Caco-2 (cell line): ENCODE measurements at regions not wholly inside any gene's neighbourhood (a gene's known extent, or its start where the extent isn't known, plus 50 kb on each side); places are given as distances from the start of the nearest gene placed in this dataset.

Source experiments
- BruUV-seq: library from RNA; stranded (reverse); fragments of 400-500 nt; replicated peaks from 2 replicates; lab custom pipeline; 2021; lab: Mats Ljungman, UMichigan
- CTCF ChIA-PET: fragments of 300-600 bp; sonication (Branson Sonifier 250); formaldehyde crosslinking; loops from one replicate; lab custom pipeline; 2022; ENCODE audit warnings: antibody characterized with exemption; lab: Charles Lee
- POLR2A ChIA-PET: fragments of 300-600 bp; sonication (Branson Sonifier 250); formaldehyde crosslinking; loops from one replicate; lab custom pipeline; 2022; ENCODE audit warnings: antibody characterized with exemption; lab: Charles Lee
- DNase-seq, 2 experiments: peaks; one replicate each; pipeline versions ENCODE4 v3.0.0 to v3.0.0-alpha.2; 2020 to 2022
- H3K27me3 ChIP-seq: replicated peaks from 2 replicates; pipeline ENCODE4 v1.6.0; 2011; ENCODE audit warnings: low read length; ENCODE audit not compliant: control insufficient read depth, insufficient read depth
- H3K36me3 ChIP-seq: 2 replicates; pipeline ENCODE4 v1.5.1; 2011; ENCODE audit warnings: low read length; ENCODE audit not compliant: control insufficient read depth, insufficient read depth
- H3K4me1 ChIP-seq: fragments of 250-450 bp; sonication (Bioruptor Pico); 2 replicates; pipeline ENCODE4 v1.5.1; 2020; ENCODE audit warnings: mild to moderate bottlenecking
- H3K4me3 ChIP-seq: 2 replicates; pipeline ENCODE4 v1.5.1; 2011; ENCODE audit warnings: low read depth, mild to moderate bottlenecking, control low read depth, low read length
- H3K9me3 ChIP-seq: fragments of 250-450 bp; sonication (Bioruptor Pico); 2 replicates; pipeline ENCODE4 v1.5.1; 2020; ENCODE audit warnings: mild to moderate bottlenecking, moderate library complexity
- H3K27ac Mint-ChIP-seq: one replicate; pipeline ENCODE4 v1.8.0; 2022; ENCODE audit warnings: mixed read lengths; ENCODE audit not compliant: unreplicated experiment
- H3K27me3 Mint-ChIP-seq: one replicate; pipeline ENCODE4 v1.8.0; 2022; ENCODE audit warnings: mixed read lengths; ENCODE audit not compliant: insufficient read depth, unreplicated experiment
- H3K36me3 Mint-ChIP-seq: one replicate; pipeline ENCODE4 v1.8.0; 2022; ENCODE audit warnings: mild to moderate bottlenecking, mixed read lengths; ENCODE audit not compliant: insufficient read depth, unreplicated experiment
- H3K4me1 Mint-ChIP-seq: one replicate; pipeline ENCODE4 v1.8.0; 2022; ENCODE audit warnings: low read depth, mixed read lengths; ENCODE audit not compliant: unreplicated experiment
- H3K4me3 Mint-ChIP-seq: one replicate; pipeline ENCODE4 v1.8.0; 2022; ENCODE audit warnings: mild to moderate bottlenecking, moderate library complexity, mixed read lengths; ENCODE audit not compliant: unreplicated experiment
- H3K9me3 Mint-ChIP-seq: one replicate; pipeline ENCODE4 v1.8.0; 2022; ENCODE audit warnings: mixed read lengths; ENCODE audit not compliant: unreplicated experiment
- intact Hi-C: fragments of 100-400 bp; cut with micrococcal nuclease; formaldehyde crosslinking; loops from one replicate; pipeline ENCODE4 v1.10.0; 2022; ENCODE audit not compliant: unreplicated experiment
- TF ChIP-seq, protein P1 (sequence below), 2 experiments: fragments of 200-600 bp in 1 of 2; IDR thresholded peaks; 1 replicate in 1 of 2; 2 replicates in 1 of 2; pipeline versions ENCODE4 v1.5.1 to v1.8.0; 2011 to 2022; ENCODE audit warnings: antibody characterized with exemption in 1 of 2, control low read depth in 1 of 2, inconsistent platforms in 1 of 2, low read depth in 1 of 2, low read length in 1 of 2, mild to moderate bottlenecking in 1 of 2, moderate library complexity in 1 of 2; ENCODE audit not compliant: insufficient read depth in 1 of 2, severe bottlenecking in 1 of 2, unreplicated experiment in 1 of 2

DNA sequence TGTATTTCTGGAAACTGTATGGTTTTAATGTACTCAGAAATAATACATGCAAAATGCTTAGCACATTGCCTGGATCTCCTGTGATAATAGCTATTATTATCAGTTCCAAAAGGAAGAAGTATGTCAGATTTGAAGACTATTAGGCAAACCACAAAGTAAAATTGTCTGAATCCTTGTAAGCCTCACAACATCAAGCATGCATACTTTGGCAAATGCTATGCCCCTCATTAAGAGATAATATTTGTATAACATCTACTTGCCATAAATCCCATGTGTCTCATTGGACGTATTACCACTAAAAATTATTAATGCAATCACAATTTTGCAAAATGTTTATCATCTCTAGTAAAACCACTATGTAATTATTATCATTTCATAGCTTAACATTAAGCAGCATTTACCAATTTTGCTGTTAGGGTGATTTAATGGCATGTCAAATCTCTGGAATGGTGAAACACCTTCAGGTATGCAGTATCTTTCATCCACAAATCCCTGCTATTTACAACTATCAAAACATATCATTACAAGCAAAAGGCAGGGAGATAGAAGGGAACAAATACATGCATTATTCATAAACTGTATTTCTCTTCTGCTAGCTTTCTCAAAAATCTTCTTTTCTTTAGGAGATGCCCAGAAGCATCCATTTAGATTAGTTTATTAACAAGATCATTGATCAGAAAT, 974.6 kb upstream of the RAG2 start:
- no peak overlapping the region for H3K4me3 Mint-ChIP-seq
- ChIA-PET CTCF (no interaction called here), POLR2A (no interaction called here)
- Histone ChIP-seq H3K36me3 (no peaks in the 10 kb centered on the region), H3K4me3 (no peak overlapping the region), H3K4me1 (no peaks in the 10 kb centered on the region), H3K27me3 (no peaks in the 10 kb centered on the region), H3K9me3 (no peaks in the 10 kb centered on the region; the same call in 1 of the 2 replicates)
- TF ChIP-seq, protein P1, sequence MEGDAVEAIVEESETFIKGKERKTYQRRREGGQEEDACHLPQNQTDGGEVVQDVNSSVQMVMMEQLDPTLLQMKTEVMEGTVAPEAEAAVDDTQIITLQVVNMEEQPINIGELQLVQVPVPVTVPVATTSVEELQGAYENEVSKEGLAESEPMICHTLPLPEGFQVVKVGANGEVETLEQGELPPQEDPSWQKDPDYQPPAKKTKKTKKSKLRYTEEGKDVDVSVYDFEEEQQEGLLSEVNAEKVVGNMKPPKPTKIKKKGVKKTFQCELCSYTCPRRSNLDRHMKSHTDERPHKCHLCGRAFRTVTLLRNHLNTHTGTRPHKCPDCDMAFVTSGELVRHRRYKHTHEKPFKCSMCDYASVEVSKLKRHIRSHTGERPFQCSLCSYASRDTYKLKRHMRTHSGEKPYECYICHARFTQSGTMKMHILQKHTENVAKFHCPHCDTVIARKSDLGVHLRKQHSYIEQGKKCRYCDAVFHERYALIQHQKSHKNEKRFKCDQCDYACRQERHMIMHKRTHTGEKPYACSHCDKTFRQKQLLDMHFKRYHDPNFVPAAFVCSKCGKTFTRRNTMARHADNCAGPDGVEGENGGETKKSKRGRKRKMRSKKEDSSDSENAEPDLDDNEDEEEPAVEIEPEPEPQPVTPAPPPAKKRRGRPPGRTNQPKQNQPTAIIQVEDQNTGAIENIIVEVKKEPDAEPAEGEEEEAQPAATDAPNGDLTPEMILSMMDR (IDR thresholded peaks at IDR 0.05; ENCODE audit: insufficient read depth in 1 of 2, low read depth in 1 of 2, low read length in 1 of 2, severe bottlenecking in 1 of 2, unreplicated experiment in 1 of 2): no peak
- H3K4me1 Mint-ChIP-seq: no peaks in the 10 kb centered on the region
- H3K36me3 Mint-ChIP-seq: peaks cover 6% of the 10 kb centered on the region
- BruUV-seq: no TSS peak
- H3K9me3 Mint-ChIP-seq: peaks cover 22% of the 10 kb centered on the region
- H3K27me3 Mint-ChIP-seq: no peaks in the 10 kb centered on the region
- H3K27ac Mint-ChIP-seq: no peak overlapping the region
- DNase-seq: no peak
- intact Hi-C loops: no loop called here

- ChIA-PET POLR2A (no interaction called here), CTCF (no interaction called here)
- no TSS peak for BruUV-seq
- Histone ChIP-seq H3K36me3 (no peaks in the 10 kb centered on the region), H3K9me3 (no peaks in the 10 kb centered on the region; the same call in 1 of the 2 replicates), H3K4me3 (no peak overlapping the region), H3K4me1 (no peaks in the 10 kb centered on the region), H3K27me3 (no peaks in the 10 kb centered on the region)
- no peaks in the 10 kb centered on the region for H3K27me3 Mint-ChIP-seq
- TF ChIP-seq, protein P1 (IDR thresholded peaks at IDR 0.05; ENCODE audit: insufficient read depth in 1 of 2, low read depth in 1 of 2, low read length in 1 of 2, severe bottlenecking in 1 of 2, unreplicated experiment in 1 of 2): no peak
- H3K27ac Mint-ChIP-seq: no peak overlapping the region
- no peak overlapping the region for H3K4me3 Mint-ChIP-seq
- peaks cover 6% of the 10 kb centered on the region for H3K36me3 Mint-ChIP-seq
- DNase-seq: no peak
- H3K4me1 Mint-ChIP-seq: no peaks in the 10 kb centered on the region
- H3K9me3 Mint-ChIP-seq: peaks cover 22% of the 10 kb centered on the region
- intact Hi-C loops: no loop called here
Observed at GRCh38 chr11:37571246-37571645, 973.2 kb upstream of the RAG2 start.

GRCh38 chr11:37560991-37561390, 963.0 kb upstream of the RAG2 start:
- Mint-ChIP-seq H3K4me3 (no peak overlapping the region), H3K36me3 (no peaks in the 10 kb centered on the region), H3K27me3 (no peaks in the 10 kb centered on the region), H3K27ac (no peak overlapping the region), H3K4me1 (no peaks in the 10 kb centered on the region), H3K9me3 (no peaks in the 10 kb centered on the region)
- ChIA-PET POLR2A (no interaction called here), CTCF (no interaction called here)
- H3K27me3 ChIP-seq: no peaks in the 10 kb centered on the region
- no peak for DNase-seq
- H3K9me3 ChIP-seq: no peaks in the 10 kb centered on the region
- no TSS peak for BruUV-seq
- TF ChIP-seq, protein P1 (IDR thresholded peaks at IDR 0.05; ENCODE audit: insufficient read depth in 1 of 2, low read depth in 1 of 2, low read length in 1 of 2, severe bottlenecking in 1 of 2, unreplicated experiment in 1 of 2): no peak
- intact Hi-C loops: no loop called here
- peaks cover 15% of the 10 kb centered on the region for H3K4me1 ChIP-seq
- H3K4me3 ChIP-seq: no peak overlapping the region
- H3K36me3 ChIP-seq: no peaks in the 10 kb centered on the region
